ENCODE measurements at regions not wholly inside any gene's neighbourhood (a gene's known extent, or its start where the extent isn't known, plus 50 kb on each side); places are given as distances from the start of the nearest gene placed in this dataset.
A peak's percentile ranks its signal among the peaks of the same experiment; 100 is the strongest.

DNA sequence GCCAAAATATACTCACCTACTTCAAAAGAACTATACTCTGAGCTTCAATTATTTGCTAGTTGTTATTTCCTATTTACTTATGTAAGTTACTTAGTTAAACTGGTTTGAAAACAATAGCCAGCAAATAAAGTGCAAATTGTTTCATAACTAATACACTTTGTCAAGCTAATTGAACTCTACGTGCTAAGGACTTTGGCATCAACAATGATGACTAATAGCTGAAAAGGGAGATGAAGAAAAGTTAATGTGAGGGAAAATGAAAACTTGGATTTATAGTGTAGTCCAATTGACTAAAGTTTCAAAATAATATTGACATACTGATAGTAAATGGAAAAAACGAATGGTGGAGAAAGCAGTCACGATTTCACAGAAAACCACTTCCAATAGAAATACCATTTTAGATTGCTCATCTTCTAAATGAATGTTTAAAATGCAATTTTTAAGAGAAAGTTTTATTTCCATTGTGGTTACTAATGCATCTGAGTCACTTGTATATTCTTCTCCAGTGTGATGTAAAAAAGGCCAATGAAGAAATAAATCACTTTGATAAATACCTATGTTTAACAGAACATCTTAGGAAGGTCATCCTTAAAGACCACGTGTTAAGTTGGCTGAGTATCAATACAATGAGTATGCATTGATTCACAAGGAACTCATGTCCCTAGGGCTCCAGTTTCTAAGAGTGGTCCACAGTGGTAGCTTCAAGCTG lies 455.2 kb downstream of the LTN1 start:
- DNase-seq (ENCODE audit: low read depth), result peak; percentile 52

GRCh38 chr21:28532446-28532845 lies 460.2 kb downstream of the LTN1 start:
- DNase-seq (ENCODE audit: low read depth), result no peak

GRCh38 chr21:28523367-28523766 lies 469.3 kb downstream of the LTN1 start:
- no peak for DNase-seq (ENCODE audit: low read depth)

GRCh38 chr21:28522014-28522799 lies 470.5 kb downstream of the LTN1 start:
- DNase-seq (ENCODE audit: low read depth), result no peak

DNA sequence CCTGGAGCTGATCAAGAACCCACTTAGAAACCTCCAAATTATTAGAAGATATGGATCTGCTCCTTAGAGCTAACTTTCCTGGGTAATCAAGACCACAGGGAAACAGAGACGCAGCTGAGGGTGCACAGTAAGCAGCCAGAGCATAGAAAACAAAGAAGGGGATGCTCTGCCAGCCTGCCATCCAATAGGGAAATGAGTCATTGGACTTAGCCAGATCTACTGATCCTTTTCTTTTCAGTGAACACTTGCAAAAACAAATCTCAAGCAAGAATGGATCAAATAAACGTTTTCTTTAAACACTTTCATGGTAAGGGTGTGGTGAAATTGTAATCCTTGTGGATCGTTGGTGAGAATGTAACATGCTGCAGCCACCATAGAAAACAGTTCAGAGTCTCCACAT lies 474.0 kb downstream of the LTN1 start:
- peak; percentile 42 for DNase-seq (ENCODE audit: low read depth)

DNA sequence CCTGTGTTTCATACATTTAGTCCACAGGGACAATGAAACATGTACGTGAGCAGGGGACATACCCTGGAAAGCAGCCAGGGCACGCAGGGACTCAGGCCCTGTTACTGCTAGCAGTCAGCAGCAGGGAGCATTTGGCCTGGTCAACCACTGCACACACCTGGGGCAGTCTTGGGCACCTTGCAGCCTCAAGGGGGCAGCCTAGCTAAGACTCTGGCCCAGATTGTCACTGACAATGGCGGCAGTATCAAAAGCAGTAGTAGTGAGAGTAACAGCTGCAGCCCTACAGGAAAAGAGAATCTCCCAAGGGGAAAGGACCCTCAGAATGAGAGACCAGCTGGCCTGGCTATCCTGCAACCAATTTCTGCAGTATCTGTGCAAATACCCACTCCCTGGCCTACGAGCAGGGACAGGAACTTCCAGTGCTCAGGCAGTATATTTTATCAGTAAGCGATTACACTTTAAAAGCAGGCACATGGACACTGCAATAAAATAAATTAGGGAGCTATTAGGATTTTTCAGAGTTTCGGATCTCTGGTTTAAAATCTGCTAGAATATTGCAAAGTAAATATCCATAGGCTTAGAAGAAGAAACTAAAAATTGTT lies 475.6 kb downstream of the LTN1 start:
- DNase-seq (ENCODE audit: low read depth), result peak; percentile 61

- no peak for DNase-seq (ENCODE audit: low read depth)
Observed at GRCh38 chr21:28516021-28516420, 476.7 kb downstream of the LTN1 start.

DNA sequence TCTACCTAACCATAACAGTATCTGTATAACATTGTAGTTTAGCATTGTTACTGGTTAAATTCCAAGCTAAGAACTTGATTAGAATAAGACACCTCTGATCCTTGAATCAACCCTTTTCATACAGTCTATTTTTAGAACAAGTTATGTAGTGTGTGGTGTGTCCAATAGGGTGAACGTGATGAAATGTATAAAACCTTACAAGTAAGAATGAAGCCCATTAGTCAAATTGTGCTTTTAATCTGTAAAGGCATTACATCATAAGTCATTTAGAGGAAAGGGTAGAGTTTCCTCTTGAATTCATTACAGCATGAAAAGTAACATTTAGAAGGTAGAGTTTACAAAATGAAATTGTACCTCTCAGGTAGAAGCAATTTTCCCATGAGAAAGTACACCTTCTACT lies 479.2 kb downstream of the LTN1 start:
- DNase-seq (ENCODE audit: low read depth), result no peak

- no peak for DNase-seq (ENCODE audit: low read depth)
Observed at GRCh38 chr21:28509031-28509430, 483.6 kb downstream of the LTN1 start.

GRCh38 chr21:28508126-28508525 lies 484.6 kb downstream of the LTN1 start:
- DNase-seq (ENCODE audit: low read depth), result no peak

GRCh38 chr21:28496517-28496916 lies 496.2 kb downstream of the LTN1 start:
- no peak for DNase-seq (ENCODE audit: low read depth)

- DNase-seq (ENCODE audit: low read depth), result no peak
Observed at GRCh38 chr21:28492127-28492526, 500.6 kb downstream of the LTN1 start.

DNA sequence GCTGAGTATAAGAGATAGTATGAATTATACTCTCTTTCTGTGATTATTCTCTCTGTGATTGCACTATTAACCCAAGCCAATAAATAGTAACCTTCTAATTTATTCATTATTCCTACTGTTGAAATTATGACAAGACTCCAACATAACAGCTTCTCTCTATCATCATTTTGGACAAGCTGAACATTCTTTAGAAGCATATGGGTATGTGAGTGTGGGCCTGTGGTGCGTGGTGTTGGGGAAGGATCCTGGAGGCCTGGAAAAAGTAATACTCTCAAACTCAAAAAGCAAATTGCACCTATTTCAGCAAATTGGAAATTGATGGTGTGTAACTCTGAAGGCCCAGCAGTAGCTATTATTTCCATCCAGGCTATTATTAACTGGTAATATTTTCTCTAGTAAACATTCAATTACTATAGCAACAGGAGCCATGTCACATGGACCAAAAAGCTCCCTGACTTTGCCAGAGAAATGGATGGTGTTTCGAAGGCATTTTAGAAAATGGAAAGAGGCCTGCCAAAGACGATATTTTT lies 502.8 kb downstream of the LTN1 start:
- DNase-seq (ENCODE audit: low read depth), result no peak

- DNase-seq (ENCODE audit: low read depth), result no peak
Observed at GRCh38 chr21:28489162-28489561, 503.5 kb downstream of the LTN1 start.

GRCh38 chr21:28487455-28488070 lies 505.1 kb downstream of the LTN1 start:
- DNase-seq (ENCODE audit: low read depth), result no peak

GRCh38 chr21:28485301-28486022 lies 507.2 kb downstream of the LTN1 start:
- peak; percentile 4 for DNase-seq (ENCODE audit: low read depth)

- no peak for DNase-seq (ENCODE audit: low read depth)
Observed at GRCh38 chr21:28483301-28484035, 509.2 kb downstream of the LTN1 start.

DNA sequence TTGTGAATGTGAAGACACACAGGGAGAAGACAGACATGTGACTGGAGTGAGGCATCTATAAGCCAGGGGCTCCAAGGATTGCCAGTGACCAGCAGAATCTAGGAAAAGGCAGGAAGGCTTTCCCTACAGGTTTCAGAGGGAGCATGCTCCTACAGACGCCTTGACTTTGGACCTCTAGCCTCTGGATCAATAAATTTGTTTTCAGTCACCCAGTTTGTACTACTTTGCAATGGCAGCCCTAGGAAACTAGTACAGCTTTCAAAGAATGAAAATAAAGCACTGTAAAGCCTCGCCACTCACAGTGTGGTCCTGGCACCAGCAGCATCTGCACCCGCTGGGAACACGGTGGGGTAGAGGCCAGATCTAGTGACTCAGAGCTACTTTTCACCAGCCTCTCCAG lies 510.0 kb downstream of the LTN1 start:
- DNase-seq (ENCODE audit: low read depth), result no peak

DNA sequence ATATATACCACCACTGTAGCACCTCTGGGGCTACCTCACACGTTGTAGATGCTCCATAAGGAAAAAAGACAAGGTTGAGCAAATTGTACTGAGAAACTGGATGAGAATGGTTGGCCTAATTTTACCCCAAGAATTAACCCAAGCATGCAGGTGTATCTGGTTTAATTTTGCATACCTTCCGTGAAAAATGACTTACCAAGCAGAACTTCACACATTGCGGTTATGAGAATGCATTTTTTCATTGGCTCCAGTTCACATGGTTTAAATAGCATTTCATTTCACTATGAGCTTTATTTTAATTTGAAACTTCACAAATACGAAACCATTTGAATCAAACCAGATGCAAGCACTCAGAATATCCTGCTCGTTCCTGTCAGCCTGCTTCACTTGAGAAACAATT lies 512.2 kb downstream of the LTN1 start:
- no peak for DNase-seq (ENCODE audit: low read depth)

GRCh38 chr21:28473530-28474220 lies 519.0 kb downstream of the LTN1 start:
- no peak for DNase-seq (ENCODE audit: low read depth)
